WTC11 (cell line): ENCODE measurements at regions not wholly inside any gene's neighbourhood (a gene's known extent, or its start where the extent isn't known, plus 50 kb on each side); places are given as distances from the start of the nearest gene placed in this dataset.

Source experiments
- ATAC-seq: fragments of 200-7000 bp; cut with Tn5 transposase; 2 replicates; pipeline ENCODE4 v1.10.0; 2021; ENCODE audit warnings: mild to moderate bottlenecking, moderate library complexity
- CTCF ChIA-PET: fragments of 300-600 bp; sonication (Branson Sonifier 250); formaldehyde crosslinking; loops from one replicate; lab custom pipeline; 2021; ENCODE audit warnings: antibody characterized with exemption; lab: Charles Lee
- POLR2A ChIA-PET: fragments of 350-600 bp; sonication (Branson Sonifier 250); formaldehyde crosslinking; loops from one replicate; lab custom pipeline; 2021; ENCODE audit warnings: antibody characterized with exemption; lab: Charles Lee
- DNase-seq: peaks from one replicate; pipeline ENCODE4 v3.0.0; 2021; ENCODE audit warnings: low spot score
- H3K27ac Mint-ChIP-seq: 2 replicates; pipeline ENCODE4 v1.8.0; 2021; ENCODE audit warnings: mixed read lengths
- H3K27me3 Mint-ChIP-seq: 2 replicates; pipeline ENCODE4 v1.8.0; 2021; ENCODE audit warnings: low read depth, mild to moderate bottlenecking, moderate library complexity, mixed read lengths
- H3K36me3 Mint-ChIP-seq: 2 replicates; pipeline ENCODE4 v1.8.0; 2021; ENCODE audit warnings: mixed read lengths
- H3K4me1 Mint-ChIP-seq: 2 replicates; pipeline ENCODE4 v1.8.0; 2022; ENCODE audit warnings: mixed read lengths
- H3K4me3 Mint-ChIP-seq: 2 replicates; pipeline ENCODE4 v1.8.0; 2021; ENCODE audit warnings: mild to moderate bottlenecking, moderate library complexity, mixed read lengths
- H3K9me3 Mint-ChIP-seq: 2 replicates; pipeline ENCODE4 v1.8.0; 2021; ENCODE audit warnings: mixed read lengths
- AFF4 ChIP-seq: sonication (generic); formaldehyde crosslinking; IDR thresholded peaks from 2 replicates; pipeline ENCODE4 v1.8.1; 2023; ENCODE audit warnings: mild to moderate bottlenecking, missing genetic modification reagents, borderline replicate concordance
- CBFB ChIP-seq: sonication (generic); formaldehyde crosslinking; IDR thresholded peaks from 2 replicates; pipeline ENCODE4 v1.8.1; 2022; ENCODE audit warnings: mild to moderate bottlenecking, low read depth, missing genetic modification reagents
- E2F1 ChIP-seq: sonication (generic); formaldehyde crosslinking; IDR thresholded peaks from 2 replicates; pipeline ENCODE4 v1.8.0; 2022; ENCODE audit warnings: mild to moderate bottlenecking, missing genetic modification reagents
- FOXK1 ChIP-seq: sonication (generic); formaldehyde crosslinking; IDR thresholded peaks from 2 replicates; pipeline ENCODE4 v1.8.0; 2022; ENCODE audit warnings: mild to moderate bottlenecking, moderate library complexity, missing genetic modification reagents
- FOXP1 ChIP-seq: sonication (generic); formaldehyde crosslinking; IDR thresholded peaks from 2 replicates; pipeline ENCODE4 v1.8.0; 2022; ENCODE audit warnings: missing genetic modification reagents, mild to moderate bottlenecking, moderate library complexity, borderline replicate concordance
- FOXP4 ChIP-seq: sonication (generic); formaldehyde crosslinking; IDR thresholded peaks from 2 replicates; pipeline ENCODE4 v1.8.0; 2022; ENCODE audit warnings: mild to moderate bottlenecking, missing genetic modification reagents
- GABPB1 ChIP-seq: sonication (generic); formaldehyde crosslinking; IDR thresholded peaks from 2 replicates; pipeline ENCODE4 v1.8.1; 2023; ENCODE audit warnings: mild to moderate bottlenecking, missing genetic modification reagents
- GTF2I ChIP-seq: fragments of 250-450 bp; sonication (Bioruptor Pico); conservative IDR thresholded peaks from 2 replicates; pipeline ENCODE4 v1.4.0; 2021; ENCODE audit warnings: mild to moderate bottlenecking
- IRF1 ChIP-seq: sonication (generic); formaldehyde crosslinking; IDR thresholded peaks from 2 replicates; pipeline ENCODE4 v1.8.0; 2023; ENCODE audit warnings: missing genetic modification reagents
- MXD4 ChIP-seq: fragments of 250-450 bp; sonication (Bioruptor Pico); IDR thresholded peaks from 2 replicates; pipeline ENCODE4 v1.8.0; 2021; ENCODE audit warnings: mild to moderate bottlenecking, moderate library complexity, borderline replicate concordance
- NR3C1 ChIP-seq: sonication (generic); formaldehyde crosslinking; conservative IDR thresholded peaks from 2 replicates; pipeline ENCODE4 v1.8.1; 2023; ENCODE audit warnings: low read depth, mild to moderate bottlenecking, missing genetic modification reagents
- STAT6 ChIP-seq: sonication (generic); formaldehyde crosslinking; conservative IDR thresholded peaks from 2 replicates; pipeline ENCODE4 v1.8.1; 2023; ENCODE audit warnings: mild to moderate bottlenecking, low read depth, missing genetic modification reagents, moderate library complexity
- TEAD1 ChIP-seq: sonication (generic); formaldehyde crosslinking; IDR thresholded peaks from 2 replicates; pipeline ENCODE4 v1.8.0; 2022; ENCODE audit warnings: mild to moderate bottlenecking, missing genetic modification reagents
- TP53 ChIP-seq: sonication (generic); formaldehyde crosslinking; IDR thresholded peaks from 2 replicates; pipeline ENCODE4 v1.8.1; 2023; ENCODE audit warnings: mild to moderate bottlenecking, missing genetic modification reagents
- ZBTB21 ChIP-seq: sonication (generic); formaldehyde crosslinking; IDR thresholded peaks from 2 replicates; pipeline ENCODE4 v1.8.1; 2023; ENCODE audit warnings: mild to moderate bottlenecking, missing genetic modification reagents, borderline replicate concordance
- ZNF121 ChIP-seq: sonication (generic); formaldehyde crosslinking; IDR thresholded peaks from 2 replicates; pipeline ENCODE4 v1.8.0; 2023; ENCODE audit warnings: missing genetic modification reagents
- ZNF396 ChIP-seq: fragments of 250-450 bp; sonication (Bioruptor Pico); IDR thresholded peaks from 2 replicates; pipeline ENCODE4 v1.8.0; 2021; ENCODE audit warnings: mild to moderate bottlenecking, moderate library complexity, borderline replicate concordance
- ZNF416 ChIP-seq: fragments of 250-450 bp; sonication (Bioruptor Pico); IDR thresholded peaks from 2 replicates; pipeline ENCODE4 v1.9.0; 2021; ENCODE audit warnings: mild to moderate bottlenecking, inconsistent platforms
- ZNF423 ChIP-seq: fragments of 250-450 bp; sonication (Bioruptor Pico); IDR thresholded peaks from 2 replicates; pipeline ENCODE4 v2.1.2; 2022; ENCODE audit warnings: mild to moderate bottlenecking, moderate library complexity
- TF ChIP-seq, protein P1 (sequence below): sonication (generic); formaldehyde crosslinking; IDR thresholded peaks from 2 replicates; pipeline ENCODE4 v1.8.1; 2022; ENCODE audit warnings: low read depth, missing genetic modification reagents, borderline replicate concordance
- TF ChIP-seq, protein P2 (sequence below): fragments of 250-450 bp; sonication (Bioruptor Pico); IDR thresholded peaks from 2 replicates; pipeline ENCODE4 v1.9.0; 2021; ENCODE audit warnings: mild to moderate bottlenecking
- TF ChIP-seq, protein P3 (sequence below): sonication (generic); formaldehyde crosslinking; IDR thresholded peaks from 2 replicates; pipeline ENCODE4 v1.8.1; 2022; ENCODE audit warnings: low read depth, mild to moderate bottlenecking, moderate library complexity, missing genetic modification reagents, borderline replicate concordance

DNA sequence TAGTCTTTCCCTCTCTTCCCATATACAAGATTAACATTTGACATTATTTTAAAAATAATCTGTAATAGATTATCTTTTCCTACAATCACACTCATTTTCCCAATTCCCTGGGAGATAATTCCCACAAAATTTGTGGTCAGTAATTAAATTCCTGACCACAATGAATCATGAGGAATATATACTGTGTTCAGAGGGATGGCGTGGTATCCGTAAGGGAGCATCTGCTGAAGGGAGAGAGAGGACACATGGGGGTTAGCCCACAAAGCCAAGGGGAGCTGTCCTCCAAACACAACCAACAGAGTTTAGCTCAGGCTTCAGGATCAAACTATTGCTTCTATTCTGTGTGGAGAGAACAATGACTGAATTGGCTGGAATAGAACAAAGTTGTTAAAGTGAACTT is 57.1 kb upstream of the PPP2R5A start:
- no peak for DNase-seq
- no peaks in the 10 kb centered on the region for H3K36me3 Mint-ChIP-seq
- no peak for ATAC-seq
- no peak overlapping the region for H3K27ac Mint-ChIP-seq
- TF ChIP-seq ZNF396 (CRISPR knock-in tag) (no peak), FOXP1 (CRISPR knock-in tag) (no peak), CBFB (CRISPR knock-in tag) (no peak), GTF2I (no peak), AFF4 (CRISPR knock-in tag) (no peak), STAT6 (no peak), MXD4 (CRISPR knock-in tag) (no peak), ZNF121 (CRISPR knock-in tag) (no peak), NR3C1 (CRISPR knock-in tag) (no peak), TP53 (CRISPR knock-in tag) (no peak), TEAD1 (CRISPR knock-in tag) (no peak), E2F1 (CRISPR knock-in tag) (no peak)
- TF ChIP-seq, protein P1, sequence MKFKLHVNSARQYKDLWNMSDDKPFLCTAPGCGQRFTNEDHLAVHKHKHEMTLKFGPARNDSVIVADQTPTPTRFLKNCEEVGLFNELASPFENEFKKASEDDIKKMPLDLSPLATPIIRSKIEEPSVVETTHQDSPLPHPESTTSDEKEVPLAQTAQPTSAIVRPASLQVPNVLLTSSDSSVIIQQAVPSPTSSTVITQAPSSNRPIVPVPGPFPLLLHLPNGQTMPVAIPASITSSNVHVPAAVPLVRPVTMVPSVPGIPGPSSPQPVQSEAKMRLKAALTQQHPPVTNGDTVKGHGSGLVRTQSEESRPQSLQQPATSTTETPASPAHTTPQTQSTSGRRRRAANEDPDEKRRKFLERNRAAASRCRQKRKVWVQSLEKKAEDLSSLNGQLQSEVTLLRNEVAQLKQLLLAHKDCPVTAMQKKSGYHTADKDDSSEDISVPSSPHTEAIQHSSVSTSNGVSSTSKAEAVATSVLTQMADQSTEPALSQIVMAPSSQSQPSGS (CRISPR knock-in tag), result no peak
- TF ChIP-seq, all 79 proteins: peak for 0
- POLR2A ChIA-PET, result no interaction called here
- CTCF ChIA-PET, result interaction anchor here (1.0 kb wide), 1 partner anchor 228 kb away, joined by 3 read pairs; no protein-coding TSS in a partner anchor
- Mint-ChIP-seq H3K27me3 (no peaks in the 10 kb centered on the region), H3K4me3 (no peak overlapping the region), H3K4me1 (peaks cover 7% of the 10 kb centered on the region), H3K9me3 (0 out of 2 replicates have a peak, but pooled peaks cover 10% of the 10 kb centered on the region)

GRCh38 chr1:212228591-212229119 is 56.6 kb upstream of the PPP2R5A start:
- ATAC-seq (no peak), DNase-seq (no peak)
- Mint-ChIP-seq H3K36me3 (no peaks in the 10 kb centered on the region), H3K4me3 (no peak overlapping the region), H3K27ac (no peak overlapping the region), H3K4me1 (peaks cover 7% of the 10 kb centered on the region), H3K9me3 (0 out of 2 replicates have a peak, but pooled peaks cover 10% of the 10 kb centered on the region), H3K27me3 (no peaks in the 10 kb centered on the region)
- POLR2A ChIA-PET, result no interaction called here
- CTCF ChIA-PET, result interaction anchor here (1.0 kb wide), 1 partner anchor 227 kb away, joined by 3 read pairs; no protein-coding TSS in a partner anchor
- TF ChIP-seq ZNF416 (no peak), IRF1 (CRISPR knock-in tag) (no peak), FOXK1 (CRISPR knock-in tag) (no peak), ZNF121 (CRISPR knock-in tag) (no peak), ZBTB21 (CRISPR knock-in tag) (no peak), ZNF423 (CRISPR knock-in tag) (no peak), GABPB1 (CRISPR knock-in tag) (no peak), FOXP4 (no peak)
- TF ChIP-seq, protein P2, sequence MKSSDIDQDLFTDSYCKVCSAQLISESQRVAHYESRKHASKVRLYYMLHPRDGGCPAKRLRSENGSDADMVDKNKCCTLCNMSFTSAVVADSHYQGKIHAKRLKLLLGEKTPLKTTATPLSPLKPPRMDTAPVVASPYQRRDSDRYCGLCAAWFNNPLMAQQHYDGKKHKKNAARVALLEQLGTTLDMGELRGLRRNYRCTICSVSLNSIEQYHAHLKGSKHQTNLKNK (CRISPR knock-in tag), result no peak
- TF ChIP-seq, protein P3, sequence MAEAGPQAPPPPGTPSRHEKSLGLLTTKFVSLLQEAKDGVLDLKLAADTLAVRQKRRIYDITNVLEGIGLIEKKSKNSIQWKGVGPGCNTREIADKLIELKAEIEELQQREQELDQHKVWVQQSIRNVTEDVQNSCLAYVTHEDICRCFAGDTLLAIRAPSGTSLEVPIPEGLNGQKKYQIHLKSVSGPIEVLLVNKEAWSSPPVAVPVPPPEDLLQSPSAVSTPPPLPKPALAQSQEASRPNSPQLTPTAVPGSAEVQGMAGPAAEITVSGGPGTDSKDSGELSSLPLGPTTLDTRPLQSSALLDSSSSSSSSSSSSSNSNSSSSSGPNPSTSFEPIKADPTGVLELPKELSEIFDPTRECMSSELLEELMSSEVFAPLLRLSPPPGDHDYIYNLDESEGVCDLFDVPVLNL, result no peak
